GM10266 (cell line): ENCODE measurements at regions not wholly inside any gene's neighbourhood (a gene's known extent, or its start where the extent isn't known, plus 50 kb on each side); places are given as distances from the start of the nearest gene placed in this dataset.

Source experiments
- DNase-seq: peaks from one replicate; pipeline ENCODE4 v3.0.0; 2012; ENCODE audit errors: extremely low spot score
- CTCF ChIP-seq: IDR thresholded peaks from 2 replicates; pipeline ENCODE4 v1.5.1; 2012; ENCODE audit warnings: mild to moderate bottlenecking, low read depth; ENCODE audit not compliant: control insufficient read depth, insufficient read depth; ENCODE audit errors: missing control alignments

GRCh38 chr2:439077-439476, 151.2 kb upstream of the ALKAL2 start:
- TF ChIP-seq CTCF = no peak
- DNase-seq = no peak

GRCh38 chr2:437756-438393, 150.0 kb upstream of the ALKAL2 start:
- DNase-seq = no peak
- no peak for TF ChIP-seq CTCF

- TF ChIP-seq CTCF = no peak
Measured at GRCh38 chr2:437180-437579, 149.3 kb upstream of the ALKAL2 start.

GRCh38 chr2:436205-436604, 148.3 kb upstream of the ALKAL2 start:
- TF ChIP-seq CTCF = no peak
- no peak for DNase-seq

More at GRCh38 chr2:437180-437579, 149.3 kb upstream of the ALKAL2 start:
- no peak for DNase-seq

- no peak for DNase-seq
- TF ChIP-seq CTCF = no peak
Measured at GRCh38 chr2:434625-435024, 146.7 kb upstream of the ALKAL2 start.

- no peak for TF ChIP-seq CTCF
- no peak for DNase-seq
Measured at GRCh38 chr2:433216-433615, 145.3 kb upstream of the ALKAL2 start.

GRCh38 chr2:430291-431040, 142.6 kb upstream of the ALKAL2 start:
- DNase-seq = no peak
- no peak for TF ChIP-seq CTCF
